ENCODE measurements at regions not wholly inside any gene's neighbourhood (a gene's known extent, or its start where the extent isn't known, plus 50 kb on each side); places are given as distances from the start of the nearest gene placed in this dataset.

DNA sequence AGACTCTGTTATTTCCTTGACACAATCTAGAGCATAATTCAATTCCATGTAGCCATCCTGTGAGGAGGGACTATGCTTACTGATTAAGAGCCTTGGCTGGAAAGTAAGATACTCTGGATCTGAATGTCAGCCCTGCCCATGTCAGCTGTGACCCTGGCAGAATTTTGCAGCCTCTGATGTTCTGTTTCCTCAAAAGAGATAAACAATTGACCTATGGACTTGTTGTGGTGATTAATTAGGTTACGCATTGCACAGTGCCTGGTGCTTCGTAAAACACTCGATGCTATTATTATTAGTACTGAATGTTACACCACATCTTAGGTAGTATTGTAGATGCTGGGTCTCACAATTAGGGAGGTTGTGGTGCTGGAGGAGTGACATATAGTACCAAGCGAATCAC lies 161.3 kb upstream of the MEIS2 start:
- H3K36me3 ChIP-seq (ENCODE audit: control insufficient read depth in 4 of 4, insufficient read depth in 3 of 4, low read depth in 1 of 4, low read length in 3 of 4): no peaks in the 10 kb centered on the region
- H3K27ac ChIP-seq (ENCODE audit: low read depth in 1 of 2, low read length in 2 of 2): no peak overlapping the region
- 40% methylated on average over 4 of the region's 4 CpGs for WGBS
- no peak for DNase-seq (ENCODE audit: low spot score)
- no peak overlapping the region for H3K9ac ChIP-seq (ENCODE audit: low read depth in 1 of 2, low read length in 2 of 2)
- peaks cover 0 to 19% (median 16%) of the 10 kb centered on the region in 4 donors for H3K4me1 ChIP-seq (ENCODE audit: control insufficient read depth in 4 of 4, insufficient read depth in 4 of 4, low read length in 3 of 4)
- no peaks in the 10 kb centered on the region for H3K27me3 ChIP-seq (ENCODE audit: control insufficient read depth in 4 of 4, insufficient read depth in 4 of 4, low read length in 3 of 4)
- H3K9me3 ChIP-seq (ENCODE audit: control insufficient read depth in 4 of 4, low read length in 3 of 4): no peaks in the 10 kb centered on the region
- H3K4me3 ChIP-seq (ENCODE audit: low read depth in 1 of 3, low read length in 3 of 3): no peak overlapping the region
- TF ChIP-seq HNF4A (conservative IDR thresholded peaks at IDR 0.05): peak; percentile 27 to 32
- TF ChIP-seq GABPA (IDR thresholded peaks at IDR 0.05 in 1 of 2, conservative IDR thresholded peaks at IDR 0.05 in 1 of 2): no peak

DNA sequence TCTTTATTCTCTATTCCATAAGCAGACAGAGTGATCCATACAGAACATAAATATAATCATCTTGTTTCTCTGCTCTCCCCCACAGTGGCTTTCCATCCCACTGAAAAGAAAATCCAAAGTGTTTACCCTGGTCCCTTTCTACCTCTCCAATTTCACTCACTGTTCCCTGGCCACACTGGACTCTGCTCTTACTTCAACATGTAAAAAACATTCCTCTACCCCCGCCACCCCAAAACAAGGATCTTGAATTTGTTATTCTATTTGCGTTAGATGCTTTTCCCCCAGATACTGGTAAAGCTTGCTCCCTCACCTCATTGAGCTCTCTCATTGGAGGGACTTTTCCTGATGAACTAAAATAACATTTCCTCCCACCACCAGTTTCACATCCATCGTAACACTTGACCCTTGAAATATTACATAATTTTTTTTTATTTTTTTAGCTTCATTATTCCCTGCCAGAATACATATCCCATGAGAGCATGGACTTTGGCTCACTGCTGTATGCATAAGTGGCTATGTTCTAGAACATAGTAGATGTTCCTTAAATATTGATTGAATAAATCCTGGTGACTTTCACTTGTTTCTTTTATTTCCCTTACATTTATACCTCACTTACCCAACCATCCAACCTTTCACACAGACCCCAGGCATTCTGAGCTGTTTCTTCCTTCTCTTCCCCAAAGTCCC lies 162.7 kb upstream of the MEIS2 start:
- H3K4me3 ChIP-seq (ENCODE audit: low read depth in 1 of 3, low read length in 3 of 3): no peak overlapping the region
- peak overlapping the region in 1 of 2 donors; percentile 31 for H3K27ac ChIP-seq (ENCODE audit: low read depth in 1 of 2, low read length in 2 of 2)
- 37% methylated on average over 3 of the region's 3 CpGs for WGBS
- H3K9ac ChIP-seq (ENCODE audit: low read depth in 1 of 2, low read length in 2 of 2): no peak overlapping the region
- H3K9me3 ChIP-seq (ENCODE audit: control insufficient read depth in 4 of 4, low read length in 3 of 4): no peaks in the 10 kb centered on the region
- no peaks in the 10 kb centered on the region for H3K36me3 ChIP-seq (ENCODE audit: control insufficient read depth in 4 of 4, insufficient read depth in 3 of 4, low read depth in 1 of 4, low read length in 3 of 4)
- TF ChIP-seq, protein P1, sequence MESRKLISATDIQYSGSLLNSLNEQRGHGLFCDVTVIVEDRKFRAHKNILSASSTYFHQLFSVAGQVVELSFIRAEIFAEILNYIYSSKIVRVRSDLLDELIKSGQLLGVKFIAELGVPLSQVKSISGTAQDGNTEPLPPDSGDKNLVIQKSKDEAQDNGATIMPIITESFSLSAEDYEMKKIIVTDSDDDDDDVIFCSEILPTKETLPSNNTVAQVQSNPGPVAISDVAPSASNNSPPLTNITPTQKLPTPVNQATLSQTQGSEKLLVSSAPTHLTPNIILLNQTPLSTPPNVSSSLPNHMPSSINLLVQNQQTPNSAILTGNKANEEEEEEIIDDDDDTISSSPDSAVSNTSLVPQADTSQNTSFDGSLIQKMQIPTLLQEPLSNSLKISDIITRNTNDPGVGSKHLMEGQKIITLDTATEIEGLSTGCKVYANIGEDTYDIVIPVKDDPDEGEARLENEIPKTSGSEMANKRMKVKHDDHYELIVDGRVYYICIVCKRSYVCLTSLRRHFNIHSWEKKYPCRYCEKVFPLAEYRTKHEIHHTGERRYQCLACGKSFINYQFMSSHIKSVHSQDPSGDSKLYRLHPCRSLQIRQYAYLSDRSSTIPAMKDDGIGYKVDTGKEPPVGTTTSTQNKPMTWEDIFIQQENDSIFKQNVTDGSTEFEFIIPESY (IDR thresholded peaks at IDR 0.05): no peak
- peak; percentile 22 for TF ChIP-seq SP1 (IDR thresholded peaks at IDR 0.05)
- TF ChIP-seq YY1 (IDR thresholded peaks at IDR 0.05): peak; percentile 30
- TF ChIP-seq, protein P2, sequence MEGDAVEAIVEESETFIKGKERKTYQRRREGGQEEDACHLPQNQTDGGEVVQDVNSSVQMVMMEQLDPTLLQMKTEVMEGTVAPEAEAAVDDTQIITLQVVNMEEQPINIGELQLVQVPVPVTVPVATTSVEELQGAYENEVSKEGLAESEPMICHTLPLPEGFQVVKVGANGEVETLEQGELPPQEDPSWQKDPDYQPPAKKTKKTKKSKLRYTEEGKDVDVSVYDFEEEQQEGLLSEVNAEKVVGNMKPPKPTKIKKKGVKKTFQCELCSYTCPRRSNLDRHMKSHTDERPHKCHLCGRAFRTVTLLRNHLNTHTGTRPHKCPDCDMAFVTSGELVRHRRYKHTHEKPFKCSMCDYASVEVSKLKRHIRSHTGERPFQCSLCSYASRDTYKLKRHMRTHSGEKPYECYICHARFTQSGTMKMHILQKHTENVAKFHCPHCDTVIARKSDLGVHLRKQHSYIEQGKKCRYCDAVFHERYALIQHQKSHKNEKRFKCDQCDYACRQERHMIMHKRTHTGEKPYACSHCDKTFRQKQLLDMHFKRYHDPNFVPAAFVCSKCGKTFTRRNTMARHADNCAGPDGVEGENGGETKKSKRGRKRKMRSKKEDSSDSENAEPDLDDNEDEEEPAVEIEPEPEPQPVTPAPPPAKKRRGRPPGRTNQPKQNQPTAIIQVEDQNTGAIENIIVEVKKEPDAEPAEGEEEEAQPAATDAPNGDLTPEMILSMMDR (IDR thresholded peaks at IDR 0.05; ENCODE audit: low read depth, low read length, missing input control): no peak
- TF ChIP-seq, protein P3, sequence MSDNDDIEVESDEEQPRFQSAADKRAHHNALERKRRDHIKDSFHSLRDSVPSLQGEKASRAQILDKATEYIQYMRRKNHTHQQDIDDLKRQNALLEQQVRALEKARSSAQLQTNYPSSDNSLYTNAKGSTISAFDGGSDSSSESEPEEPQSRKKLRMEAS (IDR thresholded peaks at IDR 0.05): peak; percentile 12
- TF ChIP-seq RXRA (IDR thresholded peaks at IDR 0.05): peak in 1 of 2 donors; percentile 25
- no peak for TF ChIP-seq FOXA2 (IDR thresholded peaks at IDR 0.05)
- no peak for TF ChIP-seq EGR1 (IDR thresholded peaks at IDR 0.05; ENCODE audit: low read depth in 2 of 2)
- no peak for TF ChIP-seq JUND (IDR thresholded peaks at IDR 0.05)
- TF ChIP-seq, protein P4, sequence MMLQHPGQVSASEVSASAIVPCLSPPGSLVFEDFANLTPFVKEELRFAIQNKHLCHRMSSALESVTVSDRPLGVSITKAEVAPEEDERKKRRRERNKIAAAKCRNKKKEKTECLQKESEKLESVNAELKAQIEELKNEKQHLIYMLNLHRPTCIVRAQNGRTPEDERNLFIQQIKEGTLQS (IDR thresholded peaks at IDR 0.05): no peak
- peak; percentile 61 to 69 for TF ChIP-seq HNF4A (conservative IDR thresholded peaks at IDR 0.05)
- H3K4me1 ChIP-seq (ENCODE audit: control insufficient read depth in 4 of 4, insufficient read depth in 4 of 4, low read length in 3 of 4): peaks cover 0 to 19% (median 16%) of the 10 kb centered on the region in 4 donors
- DNase-seq (ENCODE audit: low spot score): no peak
- H3K27me3 ChIP-seq (ENCODE audit: control insufficient read depth in 4 of 4, insufficient read depth in 4 of 4, low read length in 3 of 4): no peaks in the 10 kb centered on the region

DNA sequence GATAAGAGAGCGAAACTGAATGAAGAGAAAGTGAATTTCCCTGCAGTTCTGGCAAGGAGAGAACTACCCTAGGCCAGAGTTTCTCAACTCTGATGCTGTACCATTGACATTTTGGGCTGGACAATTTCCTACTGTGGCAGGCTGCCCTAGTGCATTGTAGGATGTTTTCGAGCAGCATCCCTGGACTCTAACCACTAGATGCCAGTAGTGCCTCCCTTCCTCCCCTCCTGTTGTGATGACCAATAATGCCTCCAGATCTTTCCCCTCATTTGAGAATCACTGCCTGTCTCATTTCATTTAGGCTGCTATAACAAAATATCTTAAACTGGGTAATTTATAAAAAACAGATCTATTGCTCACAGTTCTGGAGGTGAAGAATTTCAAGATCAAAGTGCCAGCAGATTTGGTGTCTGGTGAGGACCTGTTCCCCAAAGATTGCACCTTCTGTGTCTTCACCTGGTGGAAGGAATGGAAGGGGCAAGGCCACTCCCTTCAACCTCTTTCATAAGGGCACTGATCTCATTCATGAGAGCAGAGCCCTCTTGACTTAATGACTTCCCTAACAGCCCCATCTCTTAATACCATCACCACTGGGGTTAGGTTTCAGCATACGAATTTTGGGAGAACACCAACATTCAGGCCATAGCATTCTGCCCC lies 188.9 kb upstream of the MEIS2 start:
- 48% methylated on average over 3 of the region's 3 CpGs for WGBS
- Histone ChIP-seq H3K4me1 (ENCODE audit: control insufficient read depth in 4 of 4, insufficient read depth in 4 of 4, low read length in 3 of 4) (no peaks in the 10 kb centered on the region), H3K27me3 (ENCODE audit: control insufficient read depth in 4 of 4, insufficient read depth in 4 of 4, low read length in 3 of 4) (no peaks in the 10 kb centered on the region), H3K27ac (ENCODE audit: low read depth in 1 of 2, low read length in 2 of 2) (no peak overlapping the region), H3K36me3 (ENCODE audit: control insufficient read depth in 4 of 4, insufficient read depth in 3 of 4, low read depth in 1 of 4, low read length in 3 of 4) (no peaks in the 10 kb centered on the region), H3K4me3 (ENCODE audit: low read depth in 1 of 3, low read length in 3 of 3) (no peak overlapping the region), H3K9ac (ENCODE audit: low read depth in 1 of 2, low read length in 2 of 2) (no peak overlapping the region), H3K9me3 (ENCODE audit: control insufficient read depth in 4 of 4, low read length in 3 of 4) (no peaks in the 10 kb centered on the region)
- DNase-seq (ENCODE audit: low spot score): no peak
- TF ChIP-seq, protein P5, sequence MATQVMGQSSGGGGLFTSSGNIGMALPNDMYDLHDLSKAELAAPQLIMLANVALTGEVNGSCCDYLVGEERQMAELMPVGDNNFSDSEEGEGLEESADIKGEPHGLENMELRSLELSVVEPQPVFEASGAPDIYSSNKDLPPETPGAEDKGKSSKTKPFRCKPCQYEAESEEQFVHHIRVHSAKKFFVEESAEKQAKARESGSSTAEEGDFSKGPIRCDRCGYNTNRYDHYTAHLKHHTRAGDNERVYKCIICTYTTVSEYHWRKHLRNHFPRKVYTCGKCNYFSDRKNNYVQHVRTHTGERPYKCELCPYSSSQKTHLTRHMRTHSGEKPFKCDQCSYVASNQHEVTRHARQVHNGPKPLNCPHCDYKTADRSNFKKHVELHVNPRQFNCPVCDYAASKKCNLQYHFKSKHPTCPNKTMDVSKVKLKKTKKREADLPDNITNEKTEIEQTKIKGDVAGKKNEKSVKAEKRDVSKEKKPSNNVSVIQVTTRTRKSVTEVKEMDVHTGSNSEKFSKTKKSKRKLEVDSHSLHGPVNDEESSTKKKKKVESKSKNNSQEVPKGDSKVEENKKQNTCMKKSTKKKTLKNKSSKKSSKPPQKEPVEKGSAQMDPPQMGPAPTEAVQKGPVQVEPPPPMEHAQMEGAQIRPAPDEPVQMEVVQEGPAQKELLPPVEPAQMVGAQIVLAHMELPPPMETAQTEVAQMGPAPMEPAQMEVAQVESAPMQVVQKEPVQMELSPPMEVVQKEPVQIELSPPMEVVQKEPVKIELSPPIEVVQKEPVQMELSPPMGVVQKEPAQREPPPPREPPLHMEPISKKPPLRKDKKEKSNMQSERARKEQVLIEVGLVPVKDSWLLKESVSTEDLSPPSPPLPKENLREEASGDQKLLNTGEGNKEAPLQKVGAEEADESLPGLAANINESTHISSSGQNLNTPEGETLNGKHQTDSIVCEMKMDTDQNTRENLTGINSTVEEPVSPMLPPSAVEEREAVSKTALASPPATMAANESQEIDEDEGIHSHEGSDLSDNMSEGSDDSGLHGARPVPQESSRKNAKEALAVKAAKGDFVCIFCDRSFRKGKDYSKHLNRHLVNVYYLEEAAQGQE (IDR thresholded peaks at IDR 0.05): no peak
- TF ChIP-seq SP1 (IDR thresholded peaks at IDR 0.05) (peak; percentile 11), RAD21 (IDR thresholded peaks at IDR 0.05) (peak; percentile 76 to 83), YY1 (IDR thresholded peaks at IDR 0.05) (peak; percentile 41)
- TF ChIP-seq, protein P2 (IDR thresholded peaks at IDR 0.05; ENCODE audit: low read depth, low read length, missing input control): peak; percentile 38
- TF ChIP-seq, protein P3 (IDR thresholded peaks at IDR 0.05): peak; percentile 32

Measured in liver (tissue), 8 donors.